ENCODE measurements at regions not wholly inside any gene's neighbourhood (a gene's known extent, or its start where the extent isn't known, plus 50 kb on each side); places are given as distances from the start of the nearest gene placed in this dataset.
"Not testable (repeated sequence)": the region's sequence is repeated elsewhere in the genome, so short reads cannot be mapped to it uniquely, and the experiment has no call there.

DNA sequence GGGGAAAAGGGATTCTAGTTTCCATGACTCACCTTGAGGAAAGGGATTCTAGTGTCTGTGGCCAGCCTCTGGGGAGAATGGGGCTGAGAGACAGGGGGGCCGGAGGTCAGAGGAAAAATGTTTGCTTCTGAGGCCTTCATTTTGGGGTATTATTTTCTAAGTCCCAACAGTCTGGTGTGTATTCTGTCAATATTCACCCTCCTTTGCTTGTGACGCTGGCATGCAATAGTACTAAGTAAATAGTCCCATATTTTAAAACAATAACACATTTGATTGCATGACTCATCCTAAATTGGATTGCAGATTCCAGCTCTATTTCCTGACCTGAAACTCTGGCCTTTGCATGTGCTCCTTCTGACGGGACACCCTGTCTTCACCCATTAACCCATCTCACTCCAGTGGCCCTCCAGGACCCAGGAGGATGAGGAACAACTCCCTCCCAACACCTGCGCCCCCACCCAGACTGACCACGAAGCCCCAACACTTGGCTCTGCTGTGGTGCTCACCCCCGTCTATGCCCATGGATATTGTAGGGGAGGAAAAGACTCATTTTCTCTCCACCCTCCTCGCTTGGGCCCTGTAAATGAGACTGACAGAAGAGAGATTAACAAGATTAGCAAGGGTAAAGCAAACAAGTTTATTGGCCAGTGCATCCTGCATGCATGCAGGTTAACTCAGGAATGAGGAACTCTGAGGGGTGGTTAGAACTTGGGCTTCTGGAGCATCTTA lies 495.6 kb upstream of the KLF6 start:
- no peaks in the 10 kb centered on the region for H3K27me3 ChIP-seq (replicated peaks in 1 of 7)
- H3K4me1 ChIP-seq, result peaks cover 0 to 13% (median 0%) of the 10 kb centered on the region in 6 donors
- H3K36me3 ChIP-seq, result no peaks in the 10 kb centered on the region
- peak overlapping the region in 5 of 8 donors; percentile 56 to 75 (median 59) for H3K27ac ChIP-seq
- H3K9me3 ChIP-seq, result no peaks in the 10 kb centered on the region
- no peak overlapping the region for H3K4me3 ChIP-seq
- intact Hi-C loops (cut with DNase I; ENCODE audit: low total_unique reads), result no loop called here
- 83 to 89% (median 85%) methylated on average over 7 of the region's 7 CpGs for WGBS, 5 donors
- TF ChIP-seq POLR2A (IDR thresholded peaks at IDR 0.05), result no peak
- no peak for TF ChIP-seq CTCF (IDR thresholded peaks at IDR 0.05 in 8 of 11, conservative IDR thresholded peaks at IDR 0.05 in 3 of 11)
- no peak for TF ChIP-seq POLR2AphosphoS5 (IDR thresholded peaks at IDR 0.05)
- DNase-seq, result no peak

GRCh38 chr10:4279655-4280054 lies 494.6 kb upstream of the KLF6 start:
- intact Hi-C loops (cut with DNase I; ENCODE audit: low total_unique reads), result no loop called here
- no peaks in the 10 kb centered on the region for H3K27me3 ChIP-seq (replicated peaks in 1 of 7)
- WGBS, 5 donors, result 17 to 74% (median 52%) methylated on average over 1 of the region's 1 CpG
- TF ChIP-seq CTCF (IDR thresholded peaks at IDR 0.05 in 8 of 11, conservative IDR thresholded peaks at IDR 0.05 in 3 of 11) (no peak), POLR2A (IDR thresholded peaks at IDR 0.05) (no peak), POLR2AphosphoS5 (IDR thresholded peaks at IDR 0.05) (peak in 1 of 3 donors; percentile 58)
- H3K27ac ChIP-seq, result peak overlapping the region in 4 of 8 donors; percentile 57 to 75 (median 61)
- H3K4me1 ChIP-seq, result peaks cover 0 to 13% (median 0%) of the 10 kb centered on the region in 6 donors
- H3K9me3 ChIP-seq, result no peaks in the 10 kb centered on the region
- H3K36me3 ChIP-seq, result no peaks in the 10 kb centered on the region
- H3K4me3 ChIP-seq, result no peak overlapping the region
- DNase-seq, result no peak

GRCh38 chr10:4278186-4278585 lies 493.2 kb upstream of the KLF6 start:
- no peaks in the 10 kb centered on the region for H3K9me3 ChIP-seq
- H3K36me3 ChIP-seq, result no peaks in the 10 kb centered on the region
- no peak for DNase-seq
- H3K27ac ChIP-seq, result peak overlapping the region in 1 of 8 donors; percentile 10
- 83 to 91% (median 87%) methylated on average over 4 of the region's 4 CpGs for WGBS, 5 donors
- H3K4me1 ChIP-seq, result peaks cover 0 to 13% (median 0%) of the 10 kb centered on the region in 6 donors
- H3K27me3 ChIP-seq (replicated peaks in 1 of 7), result no peaks in the 10 kb centered on the region
- intact Hi-C loops (cut with DNase I; ENCODE audit: low total_unique reads), result no loop called here
- no peak for TF ChIP-seq POLR2AphosphoS5 (IDR thresholded peaks at IDR 0.05)
- TF ChIP-seq CTCF (IDR thresholded peaks at IDR 0.05 in 8 of 11, conservative IDR thresholded peaks at IDR 0.05 in 3 of 11), result no peak
- TF ChIP-seq POLR2A (IDR thresholded peaks at IDR 0.05), result no peak
- no peak overlapping the region for H3K4me3 ChIP-seq

GRCh38 chr10:4276151-4276550 lies 491.1 kb upstream of the KLF6 start:
- H3K27me3 ChIP-seq (replicated peaks in 1 of 7), result no peaks in the 10 kb centered on the region
- H3K4me1 ChIP-seq, result peaks cover 0 to 9% (median 0%) of the 10 kb centered on the region in 6 donors
- H3K36me3 ChIP-seq, result no peaks in the 10 kb centered on the region
- WGBS, 5 donors, result 87 to 93% (median 89%) methylated on average over 4 of the region's 4 CpGs
- no peak overlapping the region for H3K27ac ChIP-seq
- TF ChIP-seq CTCF (IDR thresholded peaks at IDR 0.05 in 8 of 11, conservative IDR thresholded peaks at IDR 0.05 in 3 of 11) (no peak), POLR2AphosphoS5 (IDR thresholded peaks at IDR 0.05) (no peak), POLR2A (IDR thresholded peaks at IDR 0.05) (no peak)
- DNase-seq, result no peak
- intact Hi-C loops (cut with DNase I; ENCODE audit: low total_unique reads), result no loop called here
- H3K4me3 ChIP-seq, result no peak overlapping the region
- no peaks in the 10 kb centered on the region for H3K9me3 ChIP-seq

DNA sequence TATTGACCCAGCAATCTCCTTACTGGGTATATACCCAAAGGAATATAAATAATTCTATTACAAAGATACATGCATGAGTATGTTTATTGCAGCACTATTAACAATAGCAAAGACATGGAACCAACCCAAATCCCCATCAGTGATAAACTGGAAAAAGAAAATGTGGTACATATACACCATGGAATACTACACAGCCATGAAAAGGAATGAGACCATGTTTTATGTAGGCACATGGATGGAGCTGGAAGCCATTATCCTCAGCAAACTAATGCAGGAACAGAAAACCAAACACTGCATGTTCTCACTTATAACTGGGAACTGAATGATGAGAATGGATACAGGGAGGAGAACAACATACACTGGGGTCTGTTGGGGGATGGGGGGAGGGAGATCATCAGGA lies 489.7 kb upstream of the KLF6 start:
- not testable (repeated sequence) for DNase-seq
- H3K4me1 ChIP-seq, result peaks cover 0 to 14% (median 4%) of the 10 kb centered on the region in 6 donors

More for the DNA sequence above, 489.7 kb upstream of the KLF6 start:
- H3K36me3 ChIP-seq; H3K4me3 ChIP-seq; intact Hi-C loops (cut with DNase I; ENCODE audit: low total_unique reads); H3K27me3 ChIP-seq (replicated peaks in 1 of 7); H3K9me3 ChIP-seq; H3K27ac ChIP-seq: not testable (repeated sequence)
